H9 (cell line): ENCODE measurements at regions not wholly inside any gene's neighbourhood (a gene's known extent, or its start where the extent isn't known, plus 50 kb on each side); places are given as distances from the start of the nearest gene placed in this dataset.

Experiments used
- DNase-seq: peaks from one replicate; pipeline ENCODE4 v3.0.0-alpha.2; 2017
- H2AFZ ChIP-seq: one replicate; pipeline ENCODE4 v1.6.1; 2013; ENCODE audit warnings: mild to moderate bottlenecking, low read length, control low read depth, moderate library complexity
- H2AK5ac ChIP-seq: 2 replicates; pipeline ENCODE4 v1.6.1; 2013; ENCODE audit warnings: low read length, control low read depth, mixed read lengths; ENCODE audit not compliant: insufficient read length
- H2BK120ac ChIP-seq: one replicate; pipeline ENCODE4 v1.6.1; 2013; ENCODE audit warnings: low read depth, mild to moderate bottlenecking, low read length, control low read depth, inconsistent platforms; ENCODE audit not compliant: poor library complexity, severe bottlenecking
- H2BK12ac ChIP-seq: 2 replicates; pipeline ENCODE4 v1.6.1; 2013; ENCODE audit warnings: low read length, control low read depth, mixed read lengths, low read depth; ENCODE audit not compliant: insufficient read length
- H2BK15ac ChIP-seq: 2 replicates; pipeline ENCODE4 v1.6.1; 2013; ENCODE audit warnings: low read depth, low read length, control low read depth
- H2BK20ac ChIP-seq: one replicate; pipeline ENCODE4 v1.6.1; 2013; ENCODE audit warnings: low read depth, mild to moderate bottlenecking, low read length, control low read depth, inconsistent platforms; ENCODE audit not compliant: poor library complexity, severe bottlenecking
- H2BK5ac ChIP-seq: 2 replicates; pipeline ENCODE4 v1.6.1; 2013; ENCODE audit warnings: low read length, control low read depth, mixed read lengths; ENCODE audit not compliant: insufficient read length
- H3K14ac ChIP-seq: 2 replicates; pipeline ENCODE4 v1.6.1; 2013; ENCODE audit warnings: low read length, control low read depth; ENCODE audit not compliant: insufficient read depth
- H3K18ac ChIP-seq: 2 replicates; pipeline ENCODE4 v1.6.1; 2013; ENCODE audit warnings: low read depth, mild to moderate bottlenecking, mixed read lengths, low read length, control low read depth; ENCODE audit not compliant: insufficient read length
- H3K23ac ChIP-seq: 2 replicates; pipeline ENCODE4 v1.6.1; 2013; ENCODE audit warnings: low read length, control low read depth, mixed read lengths, low read depth; ENCODE audit not compliant: insufficient read length
- H3K23me2 ChIP-seq: 2 replicates; pipeline ENCODE4 v1.6.1; 2013; ENCODE audit warnings: low read depth, mild to moderate bottlenecking, mixed read lengths, low read length, control low read depth; ENCODE audit not compliant: insufficient read length, poor library complexity, severe bottlenecking
- H3K27ac ChIP-seq: 2 replicates; pipeline ENCODE4 v1.5.1; 2013; ENCODE audit warnings: low read length, control low read depth, mixed read lengths, low read depth; ENCODE audit not compliant: insufficient read length
- H3K27me3 ChIP-seq: 2 replicates; pipeline ENCODE4 v1.6.1; 2013; ENCODE audit warnings: low read length, control low read depth, inconsistent platforms; ENCODE audit not compliant: insufficient read depth
- H3K4ac ChIP-seq: 2 replicates; pipeline ENCODE4 v1.6.1; 2013; ENCODE audit warnings: low read depth, mild to moderate bottlenecking, control low read depth, inconsistent platforms, low read length, moderate library complexity
- H3K4me1 ChIP-seq: 2 replicates; pipeline ENCODE4 v1.6.1; 2013; ENCODE audit warnings: low read length, control low read depth, inconsistent platforms; ENCODE audit not compliant: insufficient read depth
- H3K4me2 ChIP-seq: 2 replicates; pipeline ENCODE4 v1.6.1; 2013; ENCODE audit warnings: low read length, control low read depth, mixed read lengths; ENCODE audit not compliant: insufficient read length, insufficient read depth
- H3K56ac ChIP-seq: 2 replicates; pipeline ENCODE4 v1.6.1; 2013; ENCODE audit warnings: low read depth, mild to moderate bottlenecking, mixed read lengths, low read length, control low read depth; ENCODE audit not compliant: insufficient read length
- H3K79me1 ChIP-seq: 2 replicates; pipeline ENCODE4 v1.6.1; 2013; ENCODE audit warnings: low read depth, mild to moderate bottlenecking, moderate library complexity, low read length, control low read depth, inconsistent platforms; ENCODE audit not compliant: insufficient read depth, poor library complexity, severe bottlenecking
- H3K79me2 ChIP-seq: 2 replicates; pipeline ENCODE4 v1.6.1; 2013; ENCODE audit warnings: low read length, control low read depth, inconsistent platforms; ENCODE audit not compliant: insufficient read depth
- H3K9ac ChIP-seq: 2 replicates; pipeline ENCODE4 v1.6.1; 2013; ENCODE audit warnings: low read length, control low read depth, mixed read lengths; ENCODE audit not compliant: insufficient read length; ENCODE audit errors: extremely low read depth
- H3K9me3 ChIP-seq: one replicate; pipeline ENCODE4 v1.6.1; 2013; ENCODE audit warnings: low read depth, low read length, inconsistent platforms; ENCODE audit not compliant: control insufficient read depth
- H3T11ph ChIP-seq: one replicate; pipeline ENCODE4 v1.6.1; 2013; ENCODE audit warnings: mild to moderate bottlenecking, low read length, control low read depth, inconsistent platforms
- H4K20me1 ChIP-seq: one replicate; pipeline ENCODE4 v1.6.1; 2013; ENCODE audit not compliant: control insufficient read depth, insufficient read length, insufficient read depth
- H4K5ac ChIP-seq: 2 replicates; pipeline ENCODE4 v1.6.1; 2013; ENCODE audit warnings: low read depth, mild to moderate bottlenecking, mixed read lengths, low read length, control low read depth; ENCODE audit not compliant: insufficient read length
- H4K8ac ChIP-seq: replicated peaks from 2 replicates; pipeline ENCODE4 v1.6.1; 2013; ENCODE audit warnings: low read length, control low read depth, mixed read lengths, low read depth; ENCODE audit not compliant: insufficient read length
- H4K91ac ChIP-seq: 2 replicates; pipeline ENCODE4 v1.6.1; 2013; ENCODE audit warnings: low read depth, mild to moderate bottlenecking, moderate library complexity, mixed read lengths, low read length, control low read depth; ENCODE audit not compliant: insufficient read length
- H3K27ac Mint-ChIP-seq, 3 experiments: 2 replicates in 2 of 3; 3 replicates in 1 of 3; pipeline ENCODE4 v1.8.0; 2020 to 2021; ENCODE audit warnings: mixed read lengths in 3 of 3, mild to moderate bottlenecking in 1 of 3, moderate library complexity in 1 of 3
- H3K27me3 Mint-ChIP-seq: 2 replicates; pipeline ENCODE4 v1.8.0; 2021; ENCODE audit warnings: low read depth, mild to moderate bottlenecking, moderate library complexity, mixed read lengths
- H3K36me3 Mint-ChIP-seq, 3 experiments: 2 replicates in 2 of 3; 3 replicates in 1 of 3; pipeline ENCODE4 v1.8.0; 2020 to 2021; ENCODE audit warnings: low read depth in 3 of 3, mixed read lengths in 3 of 3; ENCODE audit not compliant: insufficient read depth in 1 of 3
- H3K4me1 Mint-ChIP-seq, 2 experiments: 2 replicates each; pipeline ENCODE4 v1.8.0; 2020; ENCODE audit warnings: mixed read lengths in 2 of 2
- H3K4me3 Mint-ChIP-seq, 2 experiments: 2 replicates in 1 of 2; 3 replicates in 1 of 2; pipeline ENCODE4 v1.8.0; 2020 to 2021; ENCODE audit warnings: mild to moderate bottlenecking in 2 of 2, mixed read lengths in 2 of 2, moderate library complexity in 1 of 2
- H3K9me3 Mint-ChIP-seq, 2 experiments: 2 replicates in 1 of 2; 3 replicates in 1 of 2; pipeline ENCODE4 v1.8.0; 2020; ENCODE audit warnings: mild to moderate bottlenecking in 2 of 2, mixed read lengths in 2 of 2, moderate library complexity in 1 of 2
- WGBS: extraction: QIAGEN DNeasy Blood & Tissue Kit; methylation state at CpG from one replicate; pipeline ENCODE4 v1.1.7; 2013; ENCODE audit warnings: missing lambda C conversion rate, low lambda C conversion rate, mixed read lengths; ENCODE audit not compliant: insufficient read length; ENCODE audit errors: extremely low coverage; 5-methylcytosine and 5-hydroxymethylcytosine counted together
- TF ChIP-seq, protein P1 (sequence below): fragments of 200-600 bp; sonication (generic); conservative IDR thresholded peaks from 3 replicates; pipeline ENCODE4 v1.8.0; 2021; ENCODE audit warnings: antibody characterized with exemption, mild to moderate bottlenecking

DNA sequence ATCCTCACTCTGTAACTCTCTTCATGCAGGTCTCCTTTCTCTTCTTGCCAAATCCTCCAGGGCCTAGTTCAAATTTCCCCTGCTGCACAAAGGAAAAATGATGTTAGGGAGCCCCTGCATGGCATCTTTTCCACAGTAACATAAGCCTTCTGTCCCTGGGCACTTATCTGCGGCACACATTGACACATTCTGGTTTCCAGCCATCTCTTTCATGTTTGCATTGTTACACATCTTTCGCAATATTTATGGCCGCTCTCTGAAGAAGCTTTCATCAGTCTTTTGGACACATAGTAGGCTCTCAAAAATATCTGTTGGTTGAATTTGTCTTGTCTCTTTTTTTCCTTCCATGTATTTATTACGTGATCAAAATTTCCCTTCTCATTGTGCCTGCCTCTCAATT is 1806.1 kb upstream of the PIK3C3 start:
- Histone ChIP-seq H3K18ac (no peak overlapping the region), H3K4me2 (no peak overlapping the region), H3K4ac (no peak overlapping the region), H3K27ac (no peak overlapping the region), H3K27me3 (no peaks in the 10 kb centered on the region), H3T11ph (no peak overlapping the region), H2BK120ac (no peak overlapping the region), H2BK12ac (no peak overlapping the region), H4K20me1 (no peaks in the 10 kb centered on the region), H4K8ac (no peak overlapping the region), H3K23me2 (no peaks in the 10 kb centered on the region), H3K56ac (no peak overlapping the region), H3K23ac (no peak overlapping the region), H2AK5ac (no peak overlapping the region), H3K4me1 (no peaks in the 10 kb centered on the region), H2BK5ac (no peak overlapping the region), H3K9me3 (no peaks in the 10 kb centered on the region), H4K91ac (no peak overlapping the region), H3K9ac (no peak overlapping the region), H2BK20ac (no peak overlapping the region), H3K79me1 (no peaks in the 10 kb centered on the region), H3K14ac (no peak overlapping the region), H4K5ac (no peak overlapping the region), H2BK15ac (no peak overlapping the region), H3K79me2 (no peaks in the 10 kb centered on the region), H2AFZ (no peak overlapping the region)
- Mint-ChIP-seq H3K9me3 (no peaks in the 10 kb centered on the region), H3K27me3 (no peaks in the 10 kb centered on the region; the same call in 1 of the 2 replicates), H3K4me3 (no peak overlapping the region), H3K27ac (no peak overlapping the region), H3K36me3 (no peaks in the 10 kb centered on the region), H3K4me1 (no peaks in the 10 kb centered on the region)
- DNase-seq, result no peak
- TF ChIP-seq, protein P1, sequence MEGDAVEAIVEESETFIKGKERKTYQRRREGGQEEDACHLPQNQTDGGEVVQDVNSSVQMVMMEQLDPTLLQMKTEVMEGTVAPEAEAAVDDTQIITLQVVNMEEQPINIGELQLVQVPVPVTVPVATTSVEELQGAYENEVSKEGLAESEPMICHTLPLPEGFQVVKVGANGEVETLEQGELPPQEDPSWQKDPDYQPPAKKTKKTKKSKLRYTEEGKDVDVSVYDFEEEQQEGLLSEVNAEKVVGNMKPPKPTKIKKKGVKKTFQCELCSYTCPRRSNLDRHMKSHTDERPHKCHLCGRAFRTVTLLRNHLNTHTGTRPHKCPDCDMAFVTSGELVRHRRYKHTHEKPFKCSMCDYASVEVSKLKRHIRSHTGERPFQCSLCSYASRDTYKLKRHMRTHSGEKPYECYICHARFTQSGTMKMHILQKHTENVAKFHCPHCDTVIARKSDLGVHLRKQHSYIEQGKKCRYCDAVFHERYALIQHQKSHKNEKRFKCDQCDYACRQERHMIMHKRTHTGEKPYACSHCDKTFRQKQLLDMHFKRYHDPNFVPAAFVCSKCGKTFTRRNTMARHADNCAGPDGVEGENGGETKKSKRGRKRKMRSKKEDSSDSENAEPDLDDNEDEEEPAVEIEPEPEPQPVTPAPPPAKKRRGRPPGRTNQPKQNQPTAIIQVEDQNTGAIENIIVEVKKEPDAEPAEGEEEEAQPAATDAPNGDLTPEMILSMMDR, result no peak
- no CpG with 5 or more reads among the region's 4 CpGs for WGBS
